Kidney (tissue), 13 donors: ENCODE measurements at regions not wholly inside any gene's neighbourhood (a gene's known extent, or its start where the extent isn't known, plus 50 kb on each side); places are given as distances from the start of the nearest gene placed in this dataset.

ENCODE experiments used
- DNase-seq, 5 donors: peaks; one replicate each; pipeline ENCODE4 v3.0.0-alpha.2; 2013 to 2020
- FAIRE-seq: peaks from 2 replicates; lab custom pipeline; 2012; peaks lifted over from hg19 to GRCh38; lab: Jason Lieb, UNC
- H3K27ac ChIP-seq, 2 donors: one replicate each; pipeline ENCODE4 v1.7.0; 2013; ENCODE audit warnings: low read depth in 2 of 2, low read length in 2 of 2, inconsistent platforms in 1 of 2
- H3K27me3 ChIP-seq: one replicate; pipeline ENCODE4 v1.7.1; 2013; ENCODE audit warnings: low read length, inconsistent platforms; ENCODE audit not compliant: control insufficient read depth, insufficient read depth
- H3K36me3 ChIP-seq, 3 donors: one replicate each; pipeline versions ENCODE4 v1.7.0 to v1.7.1; 2013; ENCODE audit warnings: low read length in 3 of 3, control low read depth in 1 of 3, inconsistent platforms in 1 of 3; ENCODE audit not compliant: insufficient read depth in 3 of 3, control insufficient read depth in 2 of 3
- H3K4me1 ChIP-seq, 3 donors: one replicate each; pipeline versions ENCODE4 v1.7.0 to v1.7.1; 2013; ENCODE audit warnings: low read length in 3 of 3, inconsistent platforms in 1 of 3, low read depth in 1 of 3; ENCODE audit not compliant: control insufficient read depth in 2 of 3, insufficient read depth in 2 of 3
- H3K4me3 ChIP-seq, 3 donors: one replicate each; pipeline versions ENCODE4 v1.7.0 to v1.8.1; 2013; ENCODE audit warnings: low read length in 3 of 3, control low read depth in 1 of 3, inconsistent platforms in 1 of 3
- H3K9ac ChIP-seq, 3 donors: one replicate each; pipeline versions ENCODE4 v1.7.0 to v1.7.1; 2013; ENCODE audit warnings: low read length in 3 of 3, control low read depth in 1 of 3, inconsistent platforms in 1 of 3
- H3K9me3 ChIP-seq, 3 donors: one replicate each; pipeline versions ENCODE4 v1.7.0 to v1.7.1; 2013; ENCODE audit warnings: low read length in 3 of 3, control low read depth in 1 of 3, inconsistent platforms in 1 of 3; ENCODE audit not compliant: control insufficient read depth in 2 of 3, insufficient read depth in 1 of 3
- CTCF ChIP-seq: IDR thresholded peaks from 3 replicates; pipeline ENCODE4 v1.5.1; 2012; ENCODE audit warnings: mild to moderate bottlenecking, moderate library complexity, borderline replicate concordance; ENCODE audit not compliant: insufficient read depth; ENCODE audit errors: extremely low read depth
- intact Hi-C: fragments of 100-400 bp; cut with DNase I; formaldehyde crosslinking; loops from one replicate; pipeline ENCODE4 v1.11.1; 2022
- donor health status: control.
- donor health status: control.
- donor health status: control.
- donor health status: control.
- donor health status: control.
- donor health status: DM: yes; HTN: yes; CAD: no.
- donor health status: Normal renal cell carcinoma (clear cell type).

GRCh38 chr3:110069761-110070160 is 732.4 kb upstream of the DPPA4 start:
- Histone ChIP-seq H3K9ac (no peak overlapping the region), H3K4me3 (no peak overlapping the region), H3K9me3 (no peaks in the 10 kb centered on the region), H3K4me1 (no peaks in the 10 kb centered on the region), H3K27ac (no peak overlapping the region), H3K36me3 (no peaks in the 10 kb centered on the region), H3K27me3 (no peaks in the 10 kb centered on the region)
- no peak for TF ChIP-seq CTCF
- no peak for FAIRE-seq
- no peak for DNase-seq
- intact Hi-C loops, result no loop called here

GRCh38 chr3:110070161-110070916 is 733.0 kb upstream of the DPPA4 start:
- Histone ChIP-seq H3K27me3 (no peaks in the 10 kb centered on the region), H3K4me3 (no peak overlapping the region), H3K9ac (no peak overlapping the region), H3K36me3 (no peaks in the 10 kb centered on the region), H3K4me1 (no peaks in the 10 kb centered on the region), H3K27ac (no peak overlapping the region), H3K9me3 (no peaks in the 10 kb centered on the region)
- no peak for TF ChIP-seq CTCF
- no peak for FAIRE-seq
- DNase-seq, result peak in 2 of 5 donors; percentile 0 to 48
- intact Hi-C loops, result no loop called here

GRCh38 chr3:110074095-110074494 is 736.7 kb upstream of the DPPA4 start:
- DNase-seq, result no peak
- Histone ChIP-seq H3K27me3 (no peaks in the 10 kb centered on the region), H3K9me3 (no peaks in the 10 kb centered on the region), H3K27ac (no peak overlapping the region), H3K4me1 (no peaks in the 10 kb centered on the region), H3K9ac (no peak overlapping the region), H3K36me3 (no peaks in the 10 kb centered on the region), H3K4me3 (no peak overlapping the region)
- no peak for TF ChIP-seq CTCF
- intact Hi-C loops, result no loop called here
- FAIRE-seq, result no peak

GRCh38 chr3:110077093-110077492 is 739.7 kb upstream of the DPPA4 start:
- FAIRE-seq, result no peak
- Histone ChIP-seq H3K27me3 (no peaks in the 10 kb centered on the region), H3K4me1 (no peaks in the 10 kb centered on the region), H3K36me3 (no peaks in the 10 kb centered on the region), H3K9me3 (no peaks in the 10 kb centered on the region), H3K9ac (no peak overlapping the region), H3K4me3 (no peak overlapping the region), H3K27ac (no peak overlapping the region)
- no peak for DNase-seq
- intact Hi-C loops, result no loop called here
- TF ChIP-seq CTCF, result no peak
